Stimulated activated CD4-positive, alpha-beta T cell treated with anti-CD3 and anti-CD28 coated beads, TNF-alpha, amount 100 ng/mL, for 24 hours (primary cell): ENCODE measurements at regions not wholly inside any gene's neighbourhood (a gene's known extent, or its start where the extent isn't known, plus 50 kb on each side); places are given as distances from the start of the nearest gene placed in this dataset.
A peak's percentile ranks its signal among the peaks of the same experiment; 100 is the strongest.

ENCODE experiments used
- DNase-seq, 3 experiments: peaks; one replicate each; pipeline ENCODE4 v3.0.0-alpha.2; 2020; ENCODE audit warnings: low read depth in 3 of 3

GRCh38 chr7:50962962-50963374 is 180.3 kb upstream of the GRB10 start:
- no peak for DNase-seq

GRCh38 chr7:50962281-50962883 is 179.7 kb upstream of the GRB10 start:
- DNase-seq = no peak

- DNase-seq = no peak
Measured at GRCh38 chr7:50960621-50961310, 178.1 kb upstream of the GRB10 start.

- DNase-seq = no peak
Measured at GRCh38 chr7:50959991-50960390, 177.3 kb upstream of the GRB10 start.

- no peak for DNase-seq
Measured at GRCh38 chr7:50959560-50959959, 176.9 kb upstream of the GRB10 start.

GRCh38 chr7:50957855-50958254 is 175.2 kb upstream of the GRB10 start:
- DNase-seq = no peak

GRCh38 chr7:50957431-50957830 is 174.7 kb upstream of the GRB10 start:
- DNase-seq = no peak

GRCh38 chr7:50956522-50957155 is 173.9 kb upstream of the GRB10 start:
- no peak for DNase-seq

- no peak for DNase-seq
Measured at GRCh38 chr7:50954716-50955115, 172.0 kb upstream of the GRB10 start.

- DNase-seq = no peak
Measured at GRCh38 chr7:50954245-50954644, 171.5 kb upstream of the GRB10 start.

- no peak for DNase-seq
Measured at GRCh38 chr7:50953820-50954219, 171.1 kb upstream of the GRB10 start.

- no peak for DNase-seq
Measured at GRCh38 chr7:50953303-50953702, 170.6 kb upstream of the GRB10 start.

- no peak for DNase-seq
Measured at GRCh38 chr7:50952544-50952943, 169.8 kb upstream of the GRB10 start.

- no peak for DNase-seq
Measured at GRCh38 chr7:50952120-50952519, 169.4 kb upstream of the GRB10 start.

GRCh38 chr7:50943482-50943881 is 160.8 kb upstream of the GRB10 start:
- DNase-seq = no peak

GRCh38 chr7:50941525-50941924 is 158.8 kb upstream of the GRB10 start:
- DNase-seq = no peak

GRCh38 chr7:50940621-50941020 is 157.9 kb upstream of the GRB10 start:
- no peak for DNase-seq

- no peak for DNase-seq
Measured at GRCh38 chr7:50939021-50939420, 156.3 kb upstream of the GRB10 start.

- no peak for DNase-seq
Measured at GRCh38 chr7:50937727-50938126, 155.0 kb upstream of the GRB10 start.

GRCh38 chr7:50926049-50926448 is 143.4 kb upstream of the GRB10 start:
- DNase-seq = no peak

- no peak for DNase-seq
Measured at GRCh38 chr7:50923476-50923875, 140.8 kb upstream of the GRB10 start.

- DNase-seq = peak in 1 of 3 experiments; percentile 17
Measured at GRCh38 chr7:50921114-50921813, 138.6 kb upstream of the GRB10 start.
